Inflammatory macrophage treated with lipopolysaccharide for 4 hours (primary cell): ENCODE measurements at regions not wholly inside any gene's neighbourhood (a gene's known extent, or its start where the extent isn't known, plus 50 kb on each side); places are given as distances from the start of the nearest gene placed in this dataset.
"Not testable (repeated sequence)": the region's sequence is repeated elsewhere in the genome, so short reads cannot be mapped to it uniquely, and the experiment has no call there.

Experiments
- DNase-seq: peaks from one replicate; pipeline ENCODE4 v3.0.0-alpha.2; 2020

DNA sequence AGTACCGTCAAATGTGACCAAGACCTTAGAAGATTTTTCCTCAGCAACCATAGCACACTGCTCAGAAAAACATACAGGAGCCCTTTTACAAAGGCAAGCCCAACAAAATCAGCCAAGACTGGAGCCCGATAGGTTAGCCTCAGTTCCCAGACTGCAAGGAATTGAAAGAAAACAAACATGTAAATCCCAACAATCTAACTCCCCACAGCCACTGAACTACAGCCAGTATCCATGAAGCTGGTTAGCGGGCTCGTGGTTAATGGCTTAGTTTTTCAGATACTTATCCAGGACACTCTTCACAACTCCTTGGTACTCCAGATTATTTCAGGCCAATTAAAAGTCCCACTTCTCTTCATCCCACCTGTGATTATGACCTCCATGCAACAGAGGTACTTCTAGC lies 201.6 kb downstream of the IPMK start:
- DNase-seq = no peak

- no peak for DNase-seq
These were observed 202.2 kb downstream of the IPMK start for GRCh38 chr10:58065529-58065815.

DNA sequence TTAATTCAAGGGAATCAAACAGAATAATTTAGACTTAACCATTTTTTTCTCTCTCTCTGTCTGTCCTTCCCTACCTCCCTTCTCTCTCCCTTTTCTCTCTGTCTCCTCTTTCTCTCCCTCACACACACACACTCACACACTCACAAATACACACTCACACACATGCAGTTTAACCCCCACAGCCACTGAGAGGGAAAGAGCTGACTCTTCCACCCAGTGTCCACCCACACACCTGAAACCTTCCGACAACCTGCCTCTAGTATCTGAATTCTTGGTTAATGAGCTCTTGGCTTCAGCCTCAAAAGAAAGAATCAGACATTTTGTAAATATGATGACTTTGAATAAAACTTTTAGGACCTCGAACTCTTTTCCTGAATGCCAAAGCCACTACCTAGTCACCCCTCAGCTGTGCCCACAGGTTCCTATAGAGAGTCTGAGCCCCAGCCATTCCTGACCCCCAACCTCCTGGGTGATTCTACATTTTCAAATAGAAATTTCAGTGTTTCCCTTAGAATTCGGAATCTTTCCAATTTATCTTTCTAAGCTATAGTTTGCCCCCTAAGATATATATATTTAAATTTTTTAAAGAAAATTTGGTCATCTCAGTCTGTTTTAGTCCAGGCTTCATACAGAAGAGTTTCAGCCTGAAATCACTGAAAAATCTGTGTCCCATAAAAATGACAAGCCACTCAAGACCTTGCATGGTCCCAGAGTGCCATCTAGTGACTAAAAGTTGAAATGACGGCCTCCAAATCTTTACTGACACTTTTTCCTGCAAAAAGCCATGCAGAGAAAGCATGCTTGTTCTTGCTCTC lies 202.8 kb downstream of the IPMK start:
- DNase-seq = peak; percentile 8

- no peak for DNase-seq
These were observed 203.7 kb downstream of the IPMK start for GRCh38 chr10:58063861-58064480.

DNA sequence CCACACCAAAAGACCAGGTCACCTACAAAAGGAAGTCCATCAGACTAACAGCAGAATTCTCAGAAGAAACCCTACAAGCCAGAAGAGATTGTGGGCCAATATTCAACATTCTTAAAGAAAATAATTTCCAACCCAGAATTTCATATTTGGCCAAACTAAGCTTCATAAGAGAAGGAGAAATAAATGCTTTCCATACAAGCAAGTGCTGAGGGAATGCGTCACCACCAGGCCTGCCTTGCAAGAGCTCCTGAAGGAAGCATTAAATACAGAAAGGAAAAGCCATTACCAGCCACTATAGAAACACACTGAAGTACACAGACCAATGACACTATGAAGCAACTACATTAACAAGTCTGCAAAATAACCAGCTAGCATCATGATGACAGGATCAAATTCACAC lies 209.0 kb downstream of the IPMK start:
- not testable (repeated sequence) for DNase-seq

DNA sequence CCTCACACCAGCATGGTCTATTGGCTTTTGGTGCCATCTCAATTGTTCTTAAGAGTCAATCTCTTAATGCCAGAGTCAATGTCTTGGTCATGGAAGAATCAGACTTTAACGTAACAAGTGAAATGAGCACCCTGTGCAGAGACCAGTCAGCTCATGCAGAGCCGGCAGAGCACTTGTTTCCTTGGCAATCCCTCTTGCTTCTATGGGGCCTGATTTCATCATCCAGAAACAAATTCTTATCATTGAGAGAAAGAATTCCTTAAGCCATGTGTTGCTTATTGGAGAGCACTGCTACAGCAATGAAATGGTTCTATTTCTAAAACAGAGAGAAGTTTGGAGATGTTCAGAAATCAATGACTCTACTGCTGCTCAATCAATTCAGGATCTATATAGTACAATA lies 212.8 kb downstream of the IPMK start:
- DNase-seq = no peak

DNA sequence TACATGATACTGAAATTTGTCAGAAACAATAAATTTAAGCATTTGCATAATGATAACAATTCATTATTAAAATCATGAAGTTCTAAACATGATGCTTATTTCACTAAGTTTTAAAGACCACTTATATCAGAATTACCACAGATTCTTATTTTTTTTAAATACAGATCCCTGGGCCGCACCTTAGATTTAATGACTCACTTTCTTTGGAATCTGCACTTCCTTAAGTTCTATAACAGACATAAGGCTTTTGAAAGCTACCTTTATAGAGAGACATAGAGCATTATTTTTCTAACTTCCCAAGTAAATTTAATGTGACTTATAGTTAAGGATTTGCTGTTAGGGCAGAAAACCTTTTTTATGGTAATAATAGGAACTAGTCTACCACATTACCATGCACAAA lies 214.9 kb downstream of the IPMK start:
- no peak for DNase-seq

DNA sequence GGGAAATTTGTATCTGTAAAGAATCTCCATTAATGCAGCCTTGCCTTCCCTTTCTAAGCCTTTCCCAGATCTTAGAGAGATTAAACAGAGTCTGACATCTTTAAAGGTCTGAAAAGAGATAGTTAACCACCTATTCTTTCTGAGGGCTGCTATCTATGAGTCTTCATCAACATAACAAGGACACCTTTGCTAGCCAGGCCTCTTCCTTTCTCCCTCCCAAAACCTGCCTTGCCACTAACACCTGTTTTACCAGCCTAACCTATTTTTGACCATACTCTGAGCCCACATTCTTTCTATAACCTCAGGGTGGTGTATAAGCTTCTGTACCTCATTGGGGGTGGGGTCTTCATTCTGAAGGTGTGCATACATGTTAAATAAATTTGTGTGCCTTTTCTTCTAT lies 217.1 kb downstream of the IPMK start:
- DNase-seq = no peak

GRCh38 chr10:58048936-58049335 lies 218.8 kb downstream of the IPMK start:
- no peak for DNase-seq

- no peak for DNase-seq
These were observed 223.6 kb downstream of the IPMK start for GRCh38 chr10:58044072-58044471.

DNA sequence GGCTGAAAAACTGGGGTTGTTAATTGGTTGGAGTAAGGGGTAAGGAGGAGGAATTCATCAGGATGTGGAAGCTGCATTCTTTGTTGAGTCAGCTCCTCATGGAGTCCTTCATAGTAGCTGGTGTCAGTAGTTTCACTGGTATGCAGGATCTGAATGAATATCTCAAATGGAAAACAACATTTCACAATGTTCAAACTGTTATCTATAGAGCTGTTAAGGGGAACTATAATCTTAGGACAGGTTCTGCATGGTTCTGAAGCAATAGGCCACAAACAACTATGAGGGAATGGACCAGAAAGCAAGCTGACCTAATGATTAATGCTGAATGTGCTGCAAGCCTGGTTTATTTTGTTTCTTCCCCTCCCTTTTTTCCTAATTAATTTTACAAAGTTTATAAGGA lies 225.8 kb downstream of the IPMK start:
- DNase-seq = no peak

DNA sequence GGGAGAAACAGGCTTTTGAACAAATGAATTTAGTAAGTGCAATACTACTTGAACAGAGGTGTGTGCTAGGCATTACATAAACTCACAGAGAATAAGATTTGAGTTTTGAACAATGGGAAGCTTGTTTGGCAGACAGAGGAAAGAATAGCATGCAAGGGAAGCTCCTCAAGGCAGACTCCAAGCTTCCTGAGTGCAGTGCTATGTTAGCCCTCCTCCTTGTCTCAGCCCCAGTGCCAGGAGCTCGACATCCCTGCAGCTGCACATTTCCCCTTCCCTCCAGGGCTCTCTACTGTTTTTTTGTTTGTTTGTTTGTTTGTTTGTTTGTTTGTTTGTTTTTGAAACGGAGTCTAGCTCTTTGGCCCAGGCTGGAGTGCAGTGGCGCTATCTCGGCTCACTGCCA lies 237.5 kb downstream of the IPMK start:
- no peak for DNase-seq

DNA sequence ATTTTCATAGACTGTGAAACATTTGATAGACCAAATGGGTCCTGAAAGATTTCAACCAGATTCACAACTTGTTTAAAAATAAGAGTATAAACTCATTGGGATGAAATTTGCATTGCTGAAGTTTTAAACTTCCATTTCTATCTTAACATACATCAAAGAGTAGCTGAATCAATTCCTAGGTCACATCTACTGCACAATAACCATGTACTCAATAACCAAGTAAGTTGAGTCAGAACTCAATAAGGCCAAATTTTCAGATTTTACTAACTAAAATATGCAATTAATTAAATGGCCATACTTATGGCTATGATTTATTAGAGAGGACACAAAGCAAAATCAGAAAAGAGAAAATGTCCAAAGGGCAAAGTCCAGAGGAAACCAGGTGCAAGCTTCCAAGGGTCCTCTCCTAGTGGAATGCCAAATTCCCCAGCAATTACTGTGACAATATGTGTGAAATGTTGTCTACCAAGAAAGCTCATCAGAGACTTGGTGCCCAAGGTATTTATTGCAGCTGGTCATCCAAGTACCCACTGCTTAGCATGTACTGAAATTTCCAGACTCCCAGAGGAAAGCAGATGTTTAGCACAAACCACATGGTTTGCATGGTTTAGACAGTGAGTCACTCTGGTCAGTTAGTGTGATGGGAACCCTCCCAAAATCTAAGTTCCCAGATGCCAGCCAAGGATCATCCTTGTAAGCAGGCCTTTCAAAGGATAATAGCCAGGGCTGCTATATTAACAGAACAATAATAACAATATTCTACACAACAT lies 238.9 kb downstream of the IPMK start:
- no peak for DNase-seq

DNA sequence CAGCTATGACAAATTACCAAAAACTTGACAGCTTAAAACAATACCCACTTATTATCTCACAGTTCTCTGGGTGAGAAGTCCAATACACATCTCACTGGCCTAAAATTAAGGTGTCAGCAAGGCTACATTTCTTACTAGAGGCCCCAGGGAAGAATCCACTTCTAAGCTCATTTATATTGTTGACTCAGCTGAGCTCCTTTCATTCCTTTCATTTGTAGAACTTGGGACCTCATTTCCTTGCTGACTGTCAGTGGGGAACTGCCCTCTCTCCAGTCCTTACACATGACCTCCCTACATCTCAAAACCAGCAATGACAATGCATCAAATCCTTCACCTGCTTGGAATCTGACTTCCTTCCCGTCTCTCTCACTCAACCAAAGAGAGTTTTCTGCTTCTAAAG lies 240.3 kb downstream of the IPMK start:
- no peak for DNase-seq

- no peak for DNase-seq
These were observed 241.7 kb downstream of the IPMK start for GRCh38 chr10:58026036-58026435.

GRCh38 chr10:58023341-58024073 lies 244.2 kb downstream of the IPMK start:
- DNase-seq = no peak

- no peak for DNase-seq
These were observed 247.7 kb downstream of the IPMK start for GRCh38 chr10:58019863-58020537.

GRCh38 chr10:58017719-58018367 lies 249.9 kb downstream of the IPMK start:
- no peak for DNase-seq

DNA sequence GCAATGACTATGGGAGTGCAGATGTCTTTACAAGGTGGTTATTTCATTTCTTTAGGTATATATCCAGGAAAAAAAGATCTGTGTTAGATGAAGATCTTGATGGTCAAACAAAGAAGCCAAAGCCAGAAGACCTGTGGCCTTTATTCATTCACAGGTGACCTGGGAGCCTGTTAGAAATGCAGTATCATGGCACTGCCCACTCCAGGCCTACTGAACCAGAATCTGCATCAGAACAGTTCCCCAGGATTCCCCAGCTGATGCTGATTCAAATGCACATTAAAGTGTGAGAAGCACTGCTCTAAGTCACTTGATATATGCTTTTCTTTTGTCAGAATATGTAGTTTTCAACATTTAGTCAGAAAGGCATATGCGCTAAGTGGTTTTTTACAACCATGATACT lies 251.1 kb downstream of the IPMK start:
- no peak for DNase-seq

- DNase-seq = no peak
These were observed 253.3 kb downstream of the IPMK start for GRCh38 chr10:58014436-58014835.

- DNase-seq = no peak
These were observed 254.3 kb downstream of the IPMK start for GRCh38 chr10:58013406-58013805.

DNA sequence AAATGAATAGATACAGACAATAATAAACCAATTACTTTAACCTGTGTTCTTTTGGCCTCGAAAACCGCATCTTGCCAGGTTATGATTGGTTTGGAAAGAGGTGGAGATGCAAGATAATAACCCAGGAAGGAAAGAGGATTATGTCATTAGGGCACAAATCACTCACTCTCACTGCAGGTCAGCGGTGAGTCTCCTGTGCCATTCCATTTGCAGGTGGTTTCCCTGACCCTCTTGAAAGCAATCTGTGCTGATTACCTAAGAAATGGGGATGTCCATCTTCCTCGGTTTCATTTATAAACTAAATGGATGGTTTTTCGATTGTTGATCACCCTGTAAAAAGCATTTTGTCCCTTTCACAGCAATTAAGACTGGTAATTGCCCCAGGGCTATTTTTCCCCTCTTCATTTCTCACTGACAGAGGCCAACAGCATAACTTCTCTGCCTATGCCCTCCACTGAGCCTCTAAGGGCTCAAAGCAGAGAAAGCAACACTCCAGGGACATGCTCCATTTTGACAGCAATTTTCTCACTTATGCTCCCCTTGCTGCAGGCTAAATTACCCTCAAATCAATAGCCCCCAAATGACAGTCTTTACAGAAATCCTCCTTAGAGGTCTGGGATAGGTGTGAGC lies 257.5 kb downstream of the IPMK start:
- no peak for DNase-seq
